HG03442 (cell line): ENCODE measurements at regions not wholly inside any gene's neighbourhood (a gene's known extent, or its start where the extent isn't known, plus 50 kb on each side); places are given as distances from the start of the nearest gene placed in this dataset.

ENCODE experiments used
- ATAC-seq: cut with Tn5 transposase; IDR thresholded peaks from one replicate; pipeline ENCODE4 v1.9.1; 2021; ENCODE audit warnings: mild to moderate bottlenecking, moderate library complexity; ENCODE audit not compliant: unreplicated experiment

GRCh38 chr20:60064554-60065196, 106.5 kb downstream of the CDH26 start:
- ATAC-seq, result no peak

- no peak for ATAC-seq
These were observed 107.7 kb downstream of the CDH26 start for GRCh38 chr20:60065741-60066437.

GRCh38 chr20:60066438-60066823, 108.2 kb downstream of the CDH26 start:
- no peak for ATAC-seq

- ATAC-seq, result no peak
These were observed 110.3 kb downstream of the CDH26 start for GRCh38 chr20:60068509-60068908.

GRCh38 chr20:60069656-60070055, 111.4 kb downstream of the CDH26 start:
- no peak for ATAC-seq

GRCh38 chr20:60070791-60071190, 112.6 kb downstream of the CDH26 start:
- ATAC-seq, result no peak

GRCh38 chr20:60071965-60072364, 113.7 kb downstream of the CDH26 start:
- no peak for ATAC-seq

- ATAC-seq, result no peak
These were observed 114.9 kb downstream of the CDH26 start for GRCh38 chr20:60073086-60073485.

GRCh38 chr20:60073504-60073903, 115.3 kb downstream of the CDH26 start:
- ATAC-seq, result no peak

- no peak for ATAC-seq
These were observed 116.1 kb downstream of the CDH26 start for GRCh38 chr20:60074276-60074675.

GRCh38 chr20:60078351-60079250, 120.4 kb downstream of the CDH26 start:
- ATAC-seq, result no peak

GRCh38 chr20:60080401-60080800, 122.2 kb downstream of the CDH26 start:
- ATAC-seq, result no peak

- no peak for ATAC-seq
These were observed 127.4 kb downstream of the CDH26 start for GRCh38 chr20:60085551-60086132.

- ATAC-seq, result no peak
These were observed 128.8 kb downstream of the CDH26 start for GRCh38 chr20:60086821-60087562.

GRCh38 chr20:60087563-60088105, 129.4 kb downstream of the CDH26 start:
- no peak for ATAC-seq

GRCh38 chr20:60088236-60088635, 130.0 kb downstream of the CDH26 start:
- no peak for ATAC-seq

GRCh38 chr20:60090631-60091030, 132.4 kb downstream of the CDH26 start:
- ATAC-seq, result no peak

- no peak for ATAC-seq
These were observed 133.1 kb downstream of the CDH26 start for GRCh38 chr20:60091305-60091704.

GRCh38 chr20:60091861-60092260, 133.6 kb downstream of the CDH26 start:
- no peak for ATAC-seq

GRCh38 chr20:60092729-60093128, 134.5 kb downstream of the CDH26 start:
- ATAC-seq, result no peak
